Cerebellar nuclear complex (tissue), 1 donor: ENCODE measurements at regions not wholly inside any gene's neighbourhood (a gene's known extent, or its start where the extent isn't known, plus 50 kb on each side); places are given as distances from the start of the nearest gene placed in this dataset.
"Not testable (repeated sequence)": the region's sequence is repeated elsewhere in the genome, so short reads cannot be mapped to it uniquely, and the experiment has no call there.

Experiments used
- DNase-seq, 2 experiments: peaks; one replicate each; lab custom pipeline; 2025; lab: John Stamatoyannopoulos, UW

DNA sequence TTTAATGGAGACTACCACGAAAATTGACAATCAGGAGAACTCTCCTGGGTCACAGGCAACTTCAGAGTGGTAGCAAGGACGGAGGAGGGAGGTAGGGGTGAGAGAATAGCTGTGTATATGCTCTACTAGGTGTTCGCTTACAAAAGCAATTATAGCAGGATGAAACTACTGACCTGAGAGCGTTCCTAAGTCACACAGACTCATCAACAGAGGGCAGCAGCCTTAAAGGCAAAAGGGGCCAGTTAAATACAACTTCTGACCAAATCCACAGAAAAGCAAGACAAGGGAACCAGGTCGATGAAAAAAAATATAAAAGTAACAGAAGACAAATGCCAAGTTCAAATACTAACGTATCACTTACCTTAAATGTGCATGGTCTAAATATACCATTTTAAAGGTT, 894.6 kb downstream of the PLOD2 start:
- DNase-seq = no peak

DNA sequence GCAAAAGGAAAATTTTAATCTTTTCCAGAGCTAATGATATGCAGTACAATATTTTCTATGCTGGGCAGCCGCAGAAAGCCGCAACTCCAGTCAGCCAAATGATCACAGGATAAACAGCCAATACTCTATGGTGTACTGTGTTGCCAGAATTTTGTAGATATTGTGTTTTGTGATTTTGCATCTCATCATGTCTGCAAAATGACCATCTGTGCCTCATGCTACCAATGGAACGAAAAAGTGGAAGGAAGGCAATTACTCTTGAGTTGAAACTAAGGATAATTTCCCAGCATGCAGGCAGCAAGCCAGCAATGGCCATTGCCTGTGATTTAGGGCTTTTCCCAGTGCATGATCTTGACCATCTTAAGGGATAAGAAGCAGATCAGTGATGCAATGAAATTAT, 891.9 kb downstream of the PLOD2 start:
- DNase-seq = no peak

DNA sequence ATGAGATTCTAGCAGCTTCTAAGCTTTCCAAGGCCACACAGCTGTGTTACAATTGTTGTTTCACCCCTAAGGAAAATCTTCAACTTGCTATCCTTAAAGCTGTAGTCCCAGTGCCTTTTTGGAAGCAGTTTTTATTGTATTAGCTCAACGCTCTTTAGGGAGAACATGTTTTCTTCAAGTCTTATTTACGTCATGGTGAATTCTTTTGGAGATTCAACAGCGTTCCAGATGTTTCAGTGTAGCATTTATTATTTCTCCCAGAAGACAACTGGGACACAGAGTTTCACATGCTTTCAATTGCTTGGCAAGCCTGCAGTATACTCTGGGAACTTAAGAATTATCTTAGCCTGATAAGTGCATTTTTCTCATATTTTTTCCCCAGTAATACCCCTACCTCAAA, 888.3 kb downstream of the PLOD2 start:
- no peak for DNase-seq

DNA sequence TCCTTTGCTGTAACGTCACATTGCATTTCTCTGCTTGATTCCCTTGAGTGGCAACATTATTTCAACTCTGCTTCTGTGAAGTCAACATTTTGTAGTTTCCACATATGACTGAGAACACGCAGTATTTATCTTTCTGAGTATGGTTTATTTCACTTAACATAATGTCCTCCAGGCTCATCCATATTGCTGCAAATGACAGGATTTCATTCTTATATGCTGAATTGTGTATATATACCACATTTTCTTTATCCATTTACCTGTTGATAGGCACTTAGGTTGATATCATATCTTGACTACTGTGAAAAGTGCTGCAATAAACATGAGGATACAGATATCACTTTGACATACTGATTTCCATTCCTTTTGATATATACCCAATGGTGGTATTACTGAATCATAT, 878.5 kb downstream of the PLOD2 start:
- DNase-seq = no peak

DNA sequence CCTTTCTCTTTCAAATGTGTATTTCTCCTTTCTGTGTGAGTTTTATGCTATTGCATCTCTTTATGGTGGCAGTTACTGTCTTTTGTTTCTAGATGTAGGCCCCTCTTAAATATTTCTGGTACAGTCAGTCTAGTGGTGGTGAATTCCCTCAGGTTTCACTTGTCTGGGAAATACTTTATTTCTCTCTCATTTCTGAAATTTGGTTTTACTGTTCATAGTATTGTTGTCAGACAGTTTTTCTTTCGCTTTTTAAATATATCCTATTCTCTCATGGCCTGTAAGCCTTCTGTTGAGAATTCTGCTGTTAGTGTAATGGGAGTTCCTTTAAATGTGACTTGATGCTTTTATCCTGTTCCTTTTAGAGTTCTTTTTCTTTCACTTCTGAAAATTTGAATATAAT, 874.0 kb downstream of the PLOD2 start:
- DNase-seq = no peak

DNA sequence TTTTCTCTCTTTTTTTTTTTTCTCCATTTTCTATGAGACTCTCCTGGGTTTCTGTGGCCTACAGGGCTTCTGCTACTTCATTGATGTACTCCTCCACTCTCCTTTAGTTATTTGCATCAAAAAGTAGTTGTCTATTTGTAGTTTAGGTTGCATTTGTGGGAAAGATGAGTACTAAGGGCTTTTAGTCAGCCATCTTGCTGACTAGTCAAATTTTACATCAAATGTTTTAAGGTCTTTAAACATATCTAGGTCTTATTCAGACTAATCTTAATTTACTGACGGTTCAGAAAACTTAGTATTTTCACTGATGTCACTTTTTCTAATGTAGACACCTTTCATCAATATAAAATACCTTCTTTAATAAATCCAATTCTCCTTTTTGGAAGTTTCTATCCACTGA, 871.0 kb downstream of the PLOD2 start:
- no peak for DNase-seq

DNA sequence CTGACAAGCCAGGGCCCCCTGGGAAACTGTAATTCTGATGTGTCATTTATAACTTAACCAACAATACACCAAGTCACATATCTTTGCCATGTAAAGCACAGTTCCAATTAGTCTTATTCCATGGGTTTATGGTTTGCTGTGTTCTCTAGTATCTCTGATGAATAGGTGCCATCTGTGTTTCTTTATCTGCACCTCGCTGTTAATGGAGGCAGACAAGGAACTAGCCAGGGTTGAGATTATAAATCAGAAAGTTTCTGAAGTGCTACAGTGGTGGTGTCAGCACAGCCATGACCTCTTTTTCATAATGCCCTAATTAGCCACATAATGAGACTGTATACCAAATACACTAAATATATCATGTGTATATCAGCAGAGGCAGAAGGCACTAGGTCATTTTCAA, 866.4 kb downstream of the PLOD2 start:
- no peak for DNase-seq

DNA sequence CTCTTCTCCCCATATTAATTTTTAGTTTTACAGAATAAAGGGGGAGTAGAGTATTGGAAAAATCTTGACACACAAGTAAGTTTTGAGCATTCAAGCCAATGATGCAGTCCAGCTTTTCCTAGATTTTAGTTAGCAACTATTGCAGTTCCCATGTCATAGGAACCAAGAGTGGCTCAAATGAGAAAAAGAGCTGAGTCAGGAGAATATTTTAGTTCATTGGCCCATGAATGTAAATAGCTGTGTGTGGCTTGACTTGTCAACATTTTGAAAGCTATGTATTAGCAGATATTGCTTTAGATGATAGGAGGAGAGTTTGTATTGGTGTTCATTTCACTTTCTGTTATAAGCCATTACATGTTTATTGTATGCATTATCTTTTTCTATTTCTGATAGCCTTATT, 853.7 kb downstream of the PLOD2 start:
- DNase-seq = no peak

DNA sequence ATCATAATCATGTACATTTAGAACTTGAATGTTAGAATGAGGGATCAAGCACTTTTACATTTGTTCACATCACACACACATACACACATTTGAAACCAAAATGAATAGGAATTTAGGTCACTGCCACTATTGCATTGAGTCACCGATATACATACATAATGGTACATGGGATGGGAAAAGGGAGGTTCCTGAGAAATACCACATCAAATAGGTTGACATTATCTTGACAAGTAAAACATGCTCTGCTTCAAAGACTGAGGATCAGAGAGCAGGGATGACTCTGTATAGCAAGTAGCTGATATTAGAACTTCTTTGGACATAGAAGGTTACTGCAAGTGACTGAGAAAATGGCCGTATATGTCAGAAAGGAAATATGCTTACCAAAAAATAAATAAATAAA, 847.2 kb downstream of the PLOD2 start:
- DNase-seq = no peak

DNA sequence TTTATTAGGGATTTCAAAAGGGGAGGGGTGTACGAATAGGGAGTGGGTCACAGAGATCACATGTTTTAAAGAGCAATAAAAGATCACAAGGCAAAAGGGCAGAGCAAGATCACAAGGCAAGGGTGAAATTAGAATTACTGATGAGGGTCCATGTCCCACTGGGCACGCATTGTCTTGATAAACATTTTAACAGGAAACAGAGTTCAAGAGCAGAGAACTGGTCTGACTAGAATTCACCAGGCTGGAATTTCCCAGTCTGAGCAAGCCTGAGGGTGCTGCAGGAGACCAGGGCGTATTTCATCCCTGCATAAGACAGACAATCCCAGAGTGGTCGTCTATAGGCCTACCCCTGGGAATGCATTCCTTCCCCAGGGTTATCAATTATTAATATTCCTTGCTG, 844.7 kb downstream of the PLOD2 start:
- not testable (repeated sequence) for DNase-seq

DNA sequence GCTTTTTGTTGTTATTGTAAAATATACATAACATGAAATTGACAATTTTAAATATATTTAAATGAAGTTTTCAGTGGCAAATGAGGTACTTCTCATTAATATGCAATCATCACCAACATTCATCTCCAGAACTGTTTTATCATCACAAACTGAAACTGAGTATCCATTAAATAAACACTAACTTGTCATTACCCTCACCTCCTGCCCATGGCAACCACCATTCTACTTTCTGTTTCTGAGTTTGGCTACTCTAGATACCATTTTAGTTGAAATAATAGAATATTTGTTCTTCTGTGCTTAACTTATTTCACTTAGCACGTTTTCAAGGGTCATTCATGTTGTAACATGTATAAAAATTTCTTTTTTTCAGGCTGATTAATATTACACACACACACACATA, 834.3 kb downstream of the PLOD2 start:
- no peak for DNase-seq

DNA sequence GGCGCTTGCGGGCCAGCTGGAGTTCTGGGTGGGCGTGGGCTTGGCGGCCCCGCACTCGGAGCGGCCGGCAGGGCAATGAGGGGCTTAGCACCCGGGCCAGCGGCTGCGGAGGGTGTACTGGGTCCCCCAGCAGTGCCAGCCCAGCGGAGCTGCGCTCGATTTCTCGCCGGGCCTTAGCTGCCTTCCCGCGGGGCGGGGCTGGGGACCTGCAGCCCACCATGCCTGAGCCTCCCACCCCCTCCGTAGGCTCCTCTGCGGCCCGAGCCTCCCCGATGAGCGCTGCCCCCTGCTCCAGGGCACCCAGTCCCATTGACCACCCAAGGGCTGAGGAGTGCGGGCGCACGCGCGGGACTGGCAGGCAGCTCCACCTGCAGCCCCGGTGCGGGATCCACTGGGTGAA, 827.6 kb downstream of the PLOD2 start:
- not testable (repeated sequence) for DNase-seq

DNA sequence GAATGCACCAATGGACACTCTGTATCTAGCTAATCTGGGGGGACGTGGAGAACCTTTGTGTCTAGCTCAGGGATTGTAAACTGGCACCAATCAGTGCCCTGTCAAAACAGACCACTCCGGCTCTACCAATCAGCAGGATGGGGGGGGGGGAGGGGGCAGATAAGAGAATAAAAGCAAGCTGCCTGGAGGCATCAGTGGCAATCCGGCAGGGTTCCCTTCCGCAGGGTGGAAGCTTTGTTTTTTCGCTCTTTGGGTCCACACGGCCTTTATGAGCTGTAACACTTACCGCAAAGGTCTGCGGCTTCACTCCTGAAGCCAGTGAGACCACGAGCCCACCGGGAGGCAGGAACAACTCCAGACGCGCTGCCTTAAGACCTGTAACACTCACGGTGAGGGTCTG, 827.1 kb downstream of the PLOD2 start:
- DNase-seq = no peak

DNA sequence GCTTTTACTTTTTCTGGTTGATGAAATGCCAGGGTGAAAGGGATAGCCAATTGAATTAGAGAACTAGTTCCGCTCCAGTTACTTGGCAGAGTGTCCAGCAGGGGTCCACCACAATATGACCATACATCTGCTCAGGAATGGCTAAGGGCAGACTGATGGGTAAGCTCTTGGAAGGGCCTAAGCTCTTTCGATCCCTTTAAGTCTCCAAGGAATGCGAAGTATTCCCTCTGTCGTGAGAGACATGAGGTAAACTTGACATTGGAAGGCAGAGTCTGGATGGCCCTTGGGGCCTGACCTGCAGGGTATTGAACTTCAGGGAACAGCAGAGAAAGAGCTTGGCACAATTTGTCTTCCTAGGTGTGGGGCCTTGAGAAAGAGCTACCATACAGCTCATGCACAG, 805.8 kb downstream of the PLOD2 start:
- no peak for DNase-seq

DNA sequence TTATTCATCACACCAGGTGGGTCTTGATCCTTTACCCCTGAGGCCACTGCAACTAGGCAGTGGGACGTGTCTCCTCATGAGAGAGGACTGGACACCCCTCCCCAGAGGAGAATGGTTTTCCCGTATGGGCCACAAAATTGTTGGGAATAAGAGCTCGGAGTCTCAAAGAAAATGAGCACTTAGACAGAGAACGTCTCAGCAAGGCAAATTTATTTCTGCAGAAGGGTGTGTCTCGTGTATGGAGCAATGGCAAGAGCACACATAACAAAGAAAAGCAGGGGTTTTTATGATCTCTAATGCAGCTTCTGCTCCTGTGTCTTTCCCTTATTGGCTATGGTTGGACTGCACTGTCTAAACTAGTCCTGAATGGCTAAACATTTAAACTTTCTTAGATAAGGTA, 803.5 kb downstream of the PLOD2 start:
- DNase-seq = no peak

DNA sequence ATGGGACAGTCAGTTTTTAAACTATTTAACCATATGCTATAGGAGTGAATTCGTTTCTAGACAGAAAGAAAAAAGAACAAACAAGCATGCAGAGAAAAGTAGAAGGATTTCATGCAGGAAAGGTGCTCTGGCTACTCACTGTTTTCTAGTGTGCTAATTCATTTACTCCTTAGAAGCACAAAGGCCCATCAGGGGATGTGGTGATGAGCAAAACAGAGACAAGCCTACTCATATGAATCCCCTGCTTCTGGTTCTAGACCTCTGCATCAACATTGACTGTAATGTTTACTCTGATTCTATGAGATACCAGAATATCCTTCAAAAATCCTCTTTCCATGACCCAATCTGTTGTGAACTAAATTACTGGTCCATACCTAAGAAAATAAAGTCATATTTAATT, 801.9 kb downstream of the PLOD2 start:
- DNase-seq = no peak

DNA sequence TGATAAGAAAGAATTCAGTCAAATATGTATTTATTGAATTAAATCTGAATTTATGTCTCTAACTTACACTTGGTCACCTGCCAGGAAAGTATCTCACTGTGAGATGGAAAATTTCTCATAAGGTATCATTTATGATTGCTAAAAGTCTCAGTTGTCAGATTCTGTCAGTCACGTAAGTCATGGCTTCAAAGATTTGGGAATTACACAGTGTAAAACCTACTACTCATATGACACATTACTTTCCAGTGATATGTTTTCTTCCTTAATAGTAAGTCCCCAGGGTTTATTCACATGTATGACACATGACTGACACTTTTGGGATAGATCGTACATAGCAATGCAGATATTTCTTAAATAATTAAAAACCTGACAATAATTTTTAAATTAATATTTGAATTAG, 792.2 kb downstream of the PLOD2 start:
- no peak for DNase-seq

DNA sequence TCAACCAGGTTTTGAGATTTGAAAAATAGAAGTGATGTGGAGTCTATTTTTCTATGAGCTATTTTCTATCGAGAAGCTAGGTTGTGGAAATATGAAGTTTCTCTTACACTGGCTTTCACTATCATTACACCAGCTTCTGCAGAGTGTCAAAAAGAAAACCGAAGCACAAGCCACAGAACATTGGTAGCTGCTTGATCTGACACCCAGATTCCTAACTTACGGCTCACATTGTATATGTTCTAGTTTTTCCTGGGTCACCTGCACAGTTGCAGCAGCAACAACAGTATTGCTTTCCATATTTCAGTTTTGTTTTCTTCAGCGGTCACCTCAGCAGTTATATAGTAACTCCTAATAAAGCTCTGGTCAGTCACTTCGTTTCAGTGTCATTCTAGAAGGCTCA, 790.1 kb downstream of the PLOD2 start:
- DNase-seq = no peak

DNA sequence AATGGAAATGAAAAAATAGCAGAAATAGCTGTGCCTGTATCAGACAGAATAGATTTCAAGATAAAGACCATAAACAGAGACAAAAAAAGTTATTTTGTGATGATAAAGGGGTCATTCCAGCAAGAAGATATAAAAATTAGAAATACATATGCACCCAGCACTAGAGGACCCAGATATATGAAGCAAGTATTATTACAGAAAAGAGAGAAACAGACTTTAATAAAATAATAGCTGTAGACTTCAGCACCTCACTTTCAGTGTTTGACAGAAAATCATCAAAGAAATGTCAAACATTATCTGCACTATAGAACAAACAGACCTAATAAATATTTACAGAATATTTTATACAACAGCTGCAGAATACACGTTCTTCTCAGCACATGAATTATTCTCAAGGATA, 783.7 kb downstream of the PLOD2 start:
- DNase-seq = no peak

DNA sequence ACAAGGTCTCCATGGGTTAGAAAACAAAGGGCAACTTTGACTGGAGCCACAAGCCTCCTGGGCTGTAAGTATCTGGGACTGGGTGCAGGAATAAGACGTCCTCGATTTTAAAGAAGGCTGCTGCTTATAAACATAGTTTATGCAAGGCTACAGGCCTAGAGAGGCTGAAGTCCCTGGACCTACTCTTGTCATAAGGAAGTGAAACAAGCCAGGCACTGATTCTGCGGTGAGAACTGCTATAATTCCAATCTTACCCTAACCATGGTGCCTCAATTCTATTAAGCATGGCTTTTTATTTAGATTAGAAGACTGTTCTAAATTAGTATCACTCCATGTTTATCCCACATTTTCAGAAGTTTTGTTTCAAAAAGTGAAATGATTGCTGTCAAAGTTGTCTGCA, 777.6 kb downstream of the PLOD2 start:
- DNase-seq = no peak

DNA sequence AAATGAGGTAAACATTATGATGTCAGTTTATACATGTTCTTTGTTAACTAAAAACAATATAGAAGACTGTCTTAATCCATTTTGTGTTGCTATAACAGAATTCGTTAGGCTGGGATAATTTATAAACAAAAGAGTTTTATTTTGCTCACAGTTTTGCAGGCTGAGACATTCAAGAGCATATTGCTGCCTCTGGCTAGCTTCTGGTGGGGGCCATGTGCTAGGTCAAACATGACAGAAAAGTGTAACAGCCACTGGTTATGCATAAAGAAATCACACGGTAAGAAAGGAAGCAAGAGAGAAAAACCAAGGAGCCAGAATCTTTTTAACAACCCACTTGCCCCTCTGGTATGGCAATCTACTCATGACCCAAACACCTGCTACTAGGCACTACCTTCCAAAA, 776.7 kb downstream of the PLOD2 start:
- DNase-seq = no peak

DNA sequence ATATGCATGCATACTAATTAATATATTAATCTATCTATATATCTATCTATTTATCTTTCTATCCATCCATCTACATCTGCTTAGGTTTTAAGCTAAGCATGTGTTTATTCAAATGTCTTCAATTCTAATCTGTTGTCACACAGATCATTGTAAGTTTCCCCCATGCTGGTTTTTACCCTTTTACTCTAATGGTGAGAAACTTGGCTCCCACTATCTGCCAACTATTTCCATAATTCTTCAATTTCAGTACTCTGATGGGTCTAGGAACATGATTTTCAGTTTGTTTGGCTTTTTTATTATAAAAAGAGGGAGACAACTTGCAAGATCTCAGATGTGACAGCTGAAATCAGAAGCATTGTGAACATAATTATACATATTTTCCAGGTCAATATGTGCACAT, 773.8 kb downstream of the PLOD2 start:
- DNase-seq = no peak

DNA sequence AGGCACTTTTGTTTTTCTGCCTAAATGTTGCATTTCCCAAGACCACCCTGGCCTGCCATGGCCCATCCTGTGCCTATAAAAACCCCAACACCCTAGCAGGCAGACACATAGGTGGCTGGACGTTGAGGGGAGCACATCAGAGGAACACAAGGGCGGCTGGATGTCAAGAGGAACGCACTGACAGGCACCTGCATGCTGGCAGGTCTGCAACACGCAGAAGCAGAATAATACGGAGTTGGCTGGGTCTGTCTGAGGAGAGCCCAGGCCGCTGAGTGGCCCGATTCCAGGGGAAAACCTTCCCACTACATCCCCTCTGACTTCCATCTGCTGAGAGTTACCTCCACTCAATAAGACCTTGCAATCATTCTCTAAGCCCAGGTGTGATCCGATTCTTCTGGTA, 765.6 kb downstream of the PLOD2 start:
- no peak for DNase-seq

DNA sequence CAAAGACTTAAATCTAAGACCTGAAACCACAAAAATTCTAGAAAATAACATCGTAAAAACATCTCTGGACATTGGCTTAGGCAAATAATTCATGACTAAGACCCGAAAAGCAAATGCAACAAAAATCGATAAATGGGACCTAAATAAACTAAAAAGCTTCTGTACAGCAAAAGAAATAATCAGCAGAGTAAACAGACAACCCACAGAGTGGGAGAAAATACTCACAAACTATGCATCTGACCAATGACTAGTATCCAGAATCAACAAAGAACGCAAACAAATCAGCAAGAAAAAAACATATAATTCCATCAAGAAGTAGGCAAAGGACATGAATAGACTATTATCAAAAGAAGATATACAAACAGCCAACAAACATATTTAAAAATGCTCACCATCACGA, 749.4 kb downstream of the PLOD2 start:
- no peak for DNase-seq

DNA sequence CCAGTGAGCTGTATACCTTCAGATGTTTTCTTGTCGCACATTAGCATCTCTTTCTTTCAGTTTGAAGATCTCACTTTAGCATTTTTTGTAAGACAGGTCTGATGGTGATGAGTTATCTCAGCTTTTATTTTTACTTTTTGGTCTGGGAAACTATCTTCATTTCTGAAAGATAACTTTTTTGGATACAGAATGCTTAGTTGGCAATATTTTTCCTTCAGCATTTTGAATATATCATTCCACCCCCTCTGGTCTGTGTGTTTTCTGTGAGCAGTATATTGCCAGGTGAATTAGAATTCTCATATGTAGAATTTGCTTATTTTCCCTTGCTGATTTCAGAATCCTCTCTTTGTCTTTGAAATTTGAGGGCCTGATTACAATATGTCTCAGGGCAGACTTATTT, 743.3 kb downstream of the PLOD2 start:
- DNase-seq = no peak
